ENCODE measurements at regions not wholly inside any gene's neighbourhood (a gene's known extent, or its start where the extent isn't known, plus 50 kb on each side); places are given as distances from the start of the nearest gene placed in this dataset.
"Not testable (repeated sequence)": the region's sequence is repeated elsewhere in the genome, so short reads cannot be mapped to it uniquely, and the experiment has no call there.

DNA sequence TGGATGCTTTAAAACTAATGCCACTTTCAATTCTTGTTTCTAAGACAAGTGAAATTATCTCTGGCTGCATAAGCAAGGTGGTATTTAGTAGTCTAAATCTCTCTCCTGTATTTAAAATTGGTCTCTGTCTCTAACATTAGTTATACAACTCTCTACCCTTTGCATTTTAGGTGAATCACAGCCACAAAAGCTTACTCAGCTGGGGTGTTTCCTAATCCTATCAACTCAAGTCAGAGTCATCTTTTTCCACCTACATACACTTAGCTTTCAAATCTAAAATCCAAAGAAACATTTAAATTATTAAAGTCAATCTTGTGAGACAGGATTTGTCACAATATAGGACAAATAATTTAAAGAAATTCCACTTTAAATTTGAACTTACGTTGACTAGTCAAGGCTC lies 255.1 kb upstream of the CXADR start:
- no peak overlapping the region for H3K4me3 ChIP-seq
- no peaks in the 10 kb centered on the region for H3K9me3 ChIP-seq
- no peaks in the 10 kb centered on the region for H3K27me3 ChIP-seq
- no peak overlapping the region for H3K27ac ChIP-seq
- no peaks in the 10 kb centered on the region for H3K36me3 ChIP-seq
- no peak for DNase-seq (ENCODE audit: low spot score in 2 of 2)
- no peaks in the 10 kb centered on the region for H3K4me1 ChIP-seq
- TF ChIP-seq POLR2A (IDR thresholded peaks at IDR 0.05) = no peak
- TF ChIP-seq, protein P1, sequence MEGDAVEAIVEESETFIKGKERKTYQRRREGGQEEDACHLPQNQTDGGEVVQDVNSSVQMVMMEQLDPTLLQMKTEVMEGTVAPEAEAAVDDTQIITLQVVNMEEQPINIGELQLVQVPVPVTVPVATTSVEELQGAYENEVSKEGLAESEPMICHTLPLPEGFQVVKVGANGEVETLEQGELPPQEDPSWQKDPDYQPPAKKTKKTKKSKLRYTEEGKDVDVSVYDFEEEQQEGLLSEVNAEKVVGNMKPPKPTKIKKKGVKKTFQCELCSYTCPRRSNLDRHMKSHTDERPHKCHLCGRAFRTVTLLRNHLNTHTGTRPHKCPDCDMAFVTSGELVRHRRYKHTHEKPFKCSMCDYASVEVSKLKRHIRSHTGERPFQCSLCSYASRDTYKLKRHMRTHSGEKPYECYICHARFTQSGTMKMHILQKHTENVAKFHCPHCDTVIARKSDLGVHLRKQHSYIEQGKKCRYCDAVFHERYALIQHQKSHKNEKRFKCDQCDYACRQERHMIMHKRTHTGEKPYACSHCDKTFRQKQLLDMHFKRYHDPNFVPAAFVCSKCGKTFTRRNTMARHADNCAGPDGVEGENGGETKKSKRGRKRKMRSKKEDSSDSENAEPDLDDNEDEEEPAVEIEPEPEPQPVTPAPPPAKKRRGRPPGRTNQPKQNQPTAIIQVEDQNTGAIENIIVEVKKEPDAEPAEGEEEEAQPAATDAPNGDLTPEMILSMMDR (IDR thresholded peaks at IDR 0.05) = no peak
- 98% methylated on average over 1 of the region's 1 CpG for WGBS

GRCh38 chr21:17264182-17264581 lies 248.7 kb upstream of the CXADR start:
- DNase-seq (ENCODE audit: low spot score in 2 of 2) = no peak
- H3K27me3 ChIP-seq = no peaks in the 10 kb centered on the region
- H3K36me3 ChIP-seq = no peaks in the 10 kb centered on the region
- no peak overlapping the region for H3K4me3 ChIP-seq
- H3K4me1 ChIP-seq = no peaks in the 10 kb centered on the region
- 88% methylated on average over 2 of the region's 2 CpGs for WGBS
- H3K9me3 ChIP-seq = no peaks in the 10 kb centered on the region
- no peak for TF ChIP-seq EP300 (IDR thresholded peaks at IDR 0.05)
- TF ChIP-seq POLR2A (IDR thresholded peaks at IDR 0.05) = no peak
- no peak for TF ChIP-seq POLR2AphosphoS5 (IDR thresholded peaks at IDR 0.05)
- TF ChIP-seq, protein P1 (IDR thresholded peaks at IDR 0.05) = no peak
- no peak overlapping the region for H3K27ac ChIP-seq

DNA sequence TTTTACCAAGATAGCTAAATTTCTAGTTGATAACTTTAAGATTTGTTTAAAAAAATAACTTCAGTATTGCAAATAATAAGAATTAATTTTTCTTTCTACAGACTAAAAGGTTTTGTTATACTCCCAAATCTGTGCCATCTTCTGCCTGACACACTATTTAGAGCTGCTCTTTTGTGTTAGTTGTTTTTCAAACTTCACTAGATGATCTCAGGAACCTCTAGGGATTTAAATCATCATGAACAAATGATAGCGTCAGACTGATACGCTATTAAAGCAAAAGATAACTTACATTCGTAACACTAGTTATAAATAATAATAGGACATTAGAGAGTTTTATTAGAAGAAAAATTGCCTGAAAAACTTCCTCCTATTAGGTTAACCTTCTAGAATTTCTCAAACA lies 243.1 kb upstream of the CXADR start:
- H3K9me3 ChIP-seq = no peaks in the 10 kb centered on the region
- no peak overlapping the region for H3K4me3 ChIP-seq
- no peak overlapping the region for H3K27ac ChIP-seq
- H3K4me1 ChIP-seq = no peaks in the 10 kb centered on the region
- WGBS = 64% methylated on average over 3 of the region's 3 CpGs
- no peaks in the 10 kb centered on the region for H3K27me3 ChIP-seq
- H3K36me3 ChIP-seq = no peaks in the 10 kb centered on the region
- DNase-seq (ENCODE audit: low spot score in 2 of 2) = no peak
- TF ChIP-seq POLR2A (IDR thresholded peaks at IDR 0.05) (no peak), EP300 (IDR thresholded peaks at IDR 0.05) (no peak), POLR2AphosphoS5 (IDR thresholded peaks at IDR 0.05) (no peak)
- TF ChIP-seq, protein P1 (IDR thresholded peaks at IDR 0.05) = no peak

GRCh38 chr21:17270229-17270628 lies 242.6 kb upstream of the CXADR start:
- no peaks in the 10 kb centered on the region for H3K27me3 ChIP-seq
- no peak overlapping the region for H3K27ac ChIP-seq
- WGBS = 0% methylated on average over 1 of the region's 1 CpG
- H3K4me1 ChIP-seq = no peaks in the 10 kb centered on the region
- no peaks in the 10 kb centered on the region for H3K9me3 ChIP-seq
- no peaks in the 10 kb centered on the region for H3K36me3 ChIP-seq
- H3K4me3 ChIP-seq = no peak overlapping the region
- DNase-seq (ENCODE audit: low spot score in 2 of 2) = no peak
- TF ChIP-seq POLR2A (IDR thresholded peaks at IDR 0.05) = no peak
- no peak for TF ChIP-seq POLR2AphosphoS5 (IDR thresholded peaks at IDR 0.05)
- TF ChIP-seq, protein P1 (IDR thresholded peaks at IDR 0.05) = peak; percentile 41 to 44

DNA sequence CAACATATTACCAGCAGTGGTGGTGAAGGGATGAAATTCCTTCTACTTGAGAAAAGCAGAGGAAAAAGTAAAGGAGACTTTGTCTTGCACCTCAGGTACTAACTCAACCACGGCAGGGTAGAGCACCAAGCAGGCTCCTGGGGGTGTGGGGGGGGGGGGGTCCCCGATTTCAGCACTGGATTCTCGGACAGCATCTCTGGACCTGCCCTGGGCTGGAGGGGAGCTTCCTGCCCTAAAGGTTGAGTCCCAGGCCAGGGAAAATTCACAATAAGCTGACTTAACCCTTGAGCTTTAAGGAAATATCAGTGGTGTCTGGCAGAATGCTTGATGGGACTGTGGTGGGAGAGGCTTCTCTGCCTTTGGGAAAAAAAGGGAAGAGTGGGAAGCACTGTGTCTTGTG lies 233.2 kb upstream of the CXADR start:
- TF ChIP-seq POLR2AphosphoS5 (IDR thresholded peaks at IDR 0.05) = no peak
- TF ChIP-seq, protein P1 (IDR thresholded peaks at IDR 0.05) = no peak
- TF ChIP-seq POLR2A (IDR thresholded peaks at IDR 0.05) = no peak
- no peak for TF ChIP-seq EP300 (IDR thresholded peaks at IDR 0.05)
- no peaks in the 10 kb centered on the region for H3K4me1 ChIP-seq
- H3K36me3 ChIP-seq = no peaks in the 10 kb centered on the region
- H3K27me3 ChIP-seq = no peaks in the 10 kb centered on the region
- no peak overlapping the region for H3K4me3 ChIP-seq
- WGBS = 84% methylated on average over 3 of the region's 3 CpGs
- H3K27ac ChIP-seq = no peak overlapping the region
- H3K9me3 ChIP-seq = no peaks in the 10 kb centered on the region
- no peak for DNase-seq (ENCODE audit: low spot score in 2 of 2)

- WGBS = 86% methylated on average over 11 of the region's 11 CpGs
- not testable (repeated sequence) for H3K36me3 ChIP-seq; H3K4me1 ChIP-seq; H3K4me3 ChIP-seq; H3K27ac ChIP-seq; DNase-seq (ENCODE audit: low spot score in 2 of 2); H3K9me3 ChIP-seq; H3K27me3 ChIP-seq
These were observed 219.8 kb upstream of the CXADR start for GRCh38 chr21:17293016-17293562.

Measured in suprapubic skin (tissue), 4 donors.